ENCODE measurements at regions not wholly inside any gene's neighbourhood (a gene's known extent, or its start where the extent isn't known, plus 50 kb on each side); places are given as distances from the start of the nearest gene placed in this dataset.
A peak's percentile ranks its signal among the peaks of the same experiment; 100 is the strongest.

- Histone ChIP-seq H3K27ac (ENCODE audit: low read length) (peak overlapping the region; percentile 91), H3K36me3 (ENCODE audit: control insufficient read depth, insufficient read depth, low read length) (no peaks in the 10 kb centered on the region), H3K27me3 (ENCODE audit: control insufficient read depth, insufficient read depth, low read length) (no peaks in the 10 kb centered on the region), H3K4me3 (ENCODE audit: low read length) (no peak overlapping the region), H3K4me1 (ENCODE audit: control insufficient read depth, insufficient read depth, low read length) (peaks cover 34% of the 10 kb centered on the region), H3K9me3 (ENCODE audit: control insufficient read depth, low read depth, low read length) (no peaks in the 10 kb centered on the region)
- WGBS (ENCODE audit: insufficient coverage, low lambda C conversion rate): no CpG with 5 or more reads among the region's 7 CpGs
- no peak for DNase-seq
Observed at GRCh38 chr3:193827040-193827669, 234.1 kb downstream of the OPA1 start.

- Histone ChIP-seq H3K27ac (ENCODE audit: low read length) (no peak overlapping the region), H3K4me1 (ENCODE audit: control insufficient read depth, insufficient read depth, low read length) (peaks cover 37% of the 10 kb centered on the region), H3K4me3 (ENCODE audit: low read length) (no peak overlapping the region), H3K36me3 (ENCODE audit: control insufficient read depth, insufficient read depth, low read length) (no peaks in the 10 kb centered on the region), H3K27me3 (ENCODE audit: control insufficient read depth, insufficient read depth, low read length) (no peaks in the 10 kb centered on the region), H3K9me3 (ENCODE audit: control insufficient read depth, low read depth, low read length) (no peaks in the 10 kb centered on the region)
- no peak for DNase-seq
- no CpG with 5 or more reads among the region's 2 CpGs for WGBS (ENCODE audit: insufficient coverage, low lambda C conversion rate)
Observed at GRCh38 chr3:193827871-193828270, 234.9 kb downstream of the OPA1 start.

- no peaks in the 10 kb centered on the region for H3K9me3 ChIP-seq (ENCODE audit: control insufficient read depth, low read depth, low read length)
- H3K27ac ChIP-seq (ENCODE audit: low read length): no peak overlapping the region
- H3K27me3 ChIP-seq (ENCODE audit: control insufficient read depth, insufficient read depth, low read length): no peaks in the 10 kb centered on the region
- H3K4me3 ChIP-seq (ENCODE audit: low read length): no peak overlapping the region
- DNase-seq: peak in 1 of 2 donors; percentile 41
- no CpG with 5 or more reads among the region's 6 CpGs for WGBS (ENCODE audit: insufficient coverage, low lambda C conversion rate)
- peaks cover 43% of the 10 kb centered on the region for H3K4me1 ChIP-seq (ENCODE audit: control insufficient read depth, insufficient read depth, low read length)
- H3K36me3 ChIP-seq (ENCODE audit: control insufficient read depth, insufficient read depth, low read length): no peaks in the 10 kb centered on the region
Observed at GRCh38 chr3:193828477-193828876, 235.5 kb downstream of the OPA1 start.

- 40% methylated on average over 1 of the region's 5 CpGs for WGBS (ENCODE audit: insufficient coverage, low lambda C conversion rate)
- Histone ChIP-seq H3K4me3 (ENCODE audit: low read length) (no peak overlapping the region), H3K27ac (ENCODE audit: low read length) (no peak overlapping the region), H3K27me3 (ENCODE audit: control insufficient read depth, insufficient read depth, low read length) (no peaks in the 10 kb centered on the region), H3K4me1 (ENCODE audit: control insufficient read depth, insufficient read depth, low read length) (peaks cover 39% of the 10 kb centered on the region), H3K36me3 (ENCODE audit: control insufficient read depth, insufficient read depth, low read length) (no peaks in the 10 kb centered on the region), H3K9me3 (ENCODE audit: control insufficient read depth, low read depth, low read length) (no peaks in the 10 kb centered on the region)
- DNase-seq: peak in 1 of 2 donors; percentile 70
Observed at GRCh38 chr3:193829781-193830180, 236.8 kb downstream of the OPA1 start.

GRCh38 chr3:193830791-193831191 is 237.8 kb downstream of the OPA1 start:
- WGBS (ENCODE audit: insufficient coverage, low lambda C conversion rate): no CpG with 5 or more reads among the region's 8 CpGs
- Histone ChIP-seq H3K27me3 (ENCODE audit: control insufficient read depth, insufficient read depth, low read length) (no peaks in the 10 kb centered on the region), H3K4me1 (ENCODE audit: control insufficient read depth, insufficient read depth, low read length) (peaks cover 35% of the 10 kb centered on the region), H3K9me3 (ENCODE audit: control insufficient read depth, low read depth, low read length) (no peaks in the 10 kb centered on the region), H3K27ac (ENCODE audit: low read length) (no peak overlapping the region), H3K4me3 (ENCODE audit: low read length) (no peak overlapping the region), H3K36me3 (ENCODE audit: control insufficient read depth, insufficient read depth, low read length) (no peaks in the 10 kb centered on the region)
- DNase-seq: no peak

- no CpG with 5 or more reads among the region's 24 CpGs for WGBS (ENCODE audit: insufficient coverage, low lambda C conversion rate)
- Histone ChIP-seq H3K4me3 (ENCODE audit: low read length) (no peak overlapping the region), H3K27ac (ENCODE audit: low read length) (peak overlapping the region; percentile 61)
Observed at GRCh38 chr3:193831495-193832455, 238.8 kb downstream of the OPA1 start.

GRCh38 chr3:193832833-193833413 is 239.9 kb downstream of the OPA1 start:
- Histone ChIP-seq H3K27me3 (ENCODE audit: control insufficient read depth, insufficient read depth, low read length) (no peaks in the 10 kb centered on the region), H3K27ac (ENCODE audit: low read length) (no peak overlapping the region), H3K4me1 (ENCODE audit: control insufficient read depth, insufficient read depth, low read length) (peaks cover 35% of the 10 kb centered on the region), H3K4me3 (ENCODE audit: low read length) (no peak overlapping the region), H3K9me3 (ENCODE audit: control insufficient read depth, low read depth, low read length) (no peaks in the 10 kb centered on the region), H3K36me3 (ENCODE audit: control insufficient read depth, insufficient read depth, low read length) (no peaks in the 10 kb centered on the region)
- no CpG with 5 or more reads among the region's 5 CpGs for WGBS (ENCODE audit: insufficient coverage, low lambda C conversion rate)
- DNase-seq: no peak

More at GRCh38 chr3:193831495-193832455, 238.8 kb downstream of the OPA1 start:
- DNase-seq: peak; percentile 79 to 91
- Histone ChIP-seq H3K36me3 (ENCODE audit: control insufficient read depth, insufficient read depth, low read length) (no peaks in the 10 kb centered on the region), H3K9me3 (ENCODE audit: control insufficient read depth, low read depth, low read length) (no peaks in the 10 kb centered on the region), H3K27me3 (ENCODE audit: control insufficient read depth, insufficient read depth, low read length) (no peaks in the 10 kb centered on the region), H3K4me1 (ENCODE audit: control insufficient read depth, insufficient read depth, low read length) (peaks cover 32% of the 10 kb centered on the region)

GRCh38 chr3:193833592-193833991 is 240.6 kb downstream of the OPA1 start:
- 95% methylated on average over 4 of the region's 11 CpGs for WGBS (ENCODE audit: insufficient coverage, low lambda C conversion rate)
- no peak for DNase-seq
- Histone ChIP-seq H3K9me3 (ENCODE audit: control insufficient read depth, low read depth, low read length) (no peaks in the 10 kb centered on the region), H3K4me1 (ENCODE audit: control insufficient read depth, insufficient read depth, low read length) (peaks cover 32% of the 10 kb centered on the region), H3K27ac (ENCODE audit: low read length) (no peak overlapping the region), H3K36me3 (ENCODE audit: control insufficient read depth, insufficient read depth, low read length) (no peaks in the 10 kb centered on the region), H3K4me3 (ENCODE audit: low read length) (no peak overlapping the region), H3K27me3 (ENCODE audit: control insufficient read depth, insufficient read depth, low read length) (no peaks in the 10 kb centered on the region)

- Histone ChIP-seq H3K27ac (ENCODE audit: low read length) (no peak overlapping the region), H3K9me3 (ENCODE audit: control insufficient read depth, low read depth, low read length) (no peaks in the 10 kb centered on the region), H3K36me3 (ENCODE audit: control insufficient read depth, insufficient read depth, low read length) (no peaks in the 10 kb centered on the region), H3K27me3 (ENCODE audit: control insufficient read depth, insufficient read depth, low read length) (no peaks in the 10 kb centered on the region), H3K4me1 (ENCODE audit: control insufficient read depth, insufficient read depth, low read length) (peaks cover 29% of the 10 kb centered on the region), H3K4me3 (ENCODE audit: low read length) (no peak overlapping the region)
- DNase-seq: no peak
- WGBS (ENCODE audit: insufficient coverage, low lambda C conversion rate): no CpG with 5 or more reads among the region's 6 CpGs
Observed at GRCh38 chr3:193835414-193835813, 242.4 kb downstream of the OPA1 start.

- Histone ChIP-seq H3K27me3 (ENCODE audit: control insufficient read depth, insufficient read depth, low read length) (no peaks in the 10 kb centered on the region), H3K27ac (ENCODE audit: low read length) (no peak overlapping the region), H3K36me3 (ENCODE audit: control insufficient read depth, insufficient read depth, low read length) (no peaks in the 10 kb centered on the region), H3K4me3 (ENCODE audit: low read length) (no peak overlapping the region), H3K9me3 (ENCODE audit: control insufficient read depth, low read depth, low read length) (no peaks in the 10 kb centered on the region), H3K4me1 (ENCODE audit: control insufficient read depth, insufficient read depth, low read length) (peaks cover 36% of the 10 kb centered on the region)
- WGBS (ENCODE audit: insufficient coverage, low lambda C conversion rate): no CpG with 5 or more reads among the region's 2 CpGs
- DNase-seq: no peak
Observed at GRCh38 chr3:193836511-193836910, 243.5 kb downstream of the OPA1 start.

Measured in large intestine (tissue), 3 donors.